Right lobe of liver (tissue), 6 donors: ENCODE measurements at regions not wholly inside any gene's neighbourhood (a gene's known extent, or its start where the extent isn't known, plus 50 kb on each side); places are given as distances from the start of the nearest gene placed in this dataset.

ENCODE experiments used
- ATAC-seq, 4 donors: fragments of 200-7000 bp; cut with Tn5 transposase; one replicate each; pipeline ENCODE4 v1.9.1; 2020; ENCODE audit warnings: mild to moderate bottlenecking in 4 of 4, moderate library complexity in 4 of 4
- DNase-seq, 3 donors: peaks; one replicate each; pipeline ENCODE4 v3.0.0-alpha.2; 2020
- H3K27ac ChIP-seq, 3 donors: fragments of 200-600 bp; one replicate each; pipeline ENCODE4 v1.8.0; 2022
- H3K27me3 ChIP-seq, 2 donors: fragments of 200-600 bp; one replicate each; pipeline ENCODE4 v1.8.0; 2022
- H3K36me3 ChIP-seq, 4 donors: fragments of 200-600 bp; sonication (generic) in 1 of 4; one replicate each; pipeline versions ENCODE4 v1.5.1 to v1.8.0; 2017 to 2022; ENCODE audit warnings: control low read depth in 1 of 4
- H3K4me1 ChIP-seq, 4 donors: fragments of 200-600 bp; sonication (generic) in 1 of 4; one replicate each; pipeline versions ENCODE4 v1.5.1 to v1.8.0; 2017 to 2022; ENCODE audit warnings: control low read depth in 1 of 4
- H3K4me3 ChIP-seq, 3 donors: fragments of 200-600 bp; one replicate each; pipeline ENCODE4 v1.8.0; 2022
- H3K9me3 ChIP-seq, 4 donors: fragments of 200-600 bp; sonication (generic) in 1 of 4; one replicate each; pipeline versions ENCODE4 v1.5.1 to v1.8.0; 2017 to 2022; ENCODE audit warnings: control low read depth in 1 of 4
- CTCF ChIP-seq, 4 donors: fragments of 200-600 bp in 3 of 4; fragments of 450-650 bp in 1 of 4; IDR thresholded peaks; one replicate each; pipeline versions ENCODE4 v1.5.1 to v1.8.0; 2016 to 2022; ENCODE audit warnings: antibody characterized with exemption in 4 of 4, mild to moderate bottlenecking in 2 of 4
- POLR2A ChIP-seq: fragments of 450-650 bp; IDR thresholded peaks from one replicate; pipeline ENCODE4 v1.6.1; 2017; ENCODE audit warnings: antibody characterized with exemption, mild to moderate bottlenecking
- WGBS: methylation state at CpG from one replicate; pipeline ENCODE4 v1.1.6; 2018; ENCODE audit warnings: low coverage, low lambda C conversion rate; ENCODE audit not compliant: insufficient coverage; ENCODE audit errors: missing lambda C conversion rate; 5-methylcytosine and 5-hydroxymethylcytosine counted together
- intact Hi-C, 2 donors: fragments of 100-400 bp; cut with DNase I; formaldehyde crosslinking; loops; one replicate each; pipeline versions ENCODE4 v1.11.2 to v1.14.1; 2022
- donor health status: DM: no; HTN: yes; CAD: no.
- donor health status: DM: no; HTN: no; CAD: no.
- donor health status: DM: no; HTN: no; CAD: no.
- donor health status: DM: no; HTN: yes; CAD: no.
- donor health status: DM: no; HTN: yes; CAD: no.

GRCh38 chr3:144142151-144142840 lies 170.7 kb downstream of the DIPK2A start:
- Histone ChIP-seq H3K9me3 (no peaks in the 10 kb centered on the region), H3K36me3 (no peaks in the 10 kb centered on the region), H3K27me3 (no peaks in the 10 kb centered on the region), H3K4me1 (no peaks in the 10 kb centered on the region), H3K4me3 (no peak overlapping the region), H3K27ac (no peak overlapping the region)
- 67% methylated on average over 5 of the region's 5 CpGs for WGBS
- intact Hi-C loops: no loop called here
- TF ChIP-seq CTCF (IDR thresholded peaks at IDR 0.05) (no peak), POLR2A (no peak)
- ATAC-seq: no peak
- no peak for DNase-seq

- Histone ChIP-seq H3K36me3 (no peaks in the 10 kb centered on the region), H3K4me3 (no peak overlapping the region), H3K9me3 (no peaks in the 10 kb centered on the region), H3K27ac (no peak overlapping the region), H3K27me3 (no peaks in the 10 kb centered on the region), H3K4me1 (no peaks in the 10 kb centered on the region)
- WGBS: 91% methylated on average over 1 of the region's 2 CpGs
- intact Hi-C loops: no loop called here
- no peak for DNase-seq
- ATAC-seq: no peak
- TF ChIP-seq CTCF (IDR thresholded peaks at IDR 0.05): no peak
- TF ChIP-seq POLR2A: no peak
Measured at GRCh38 chr3:144148356-144148755, 176.7 kb downstream of the DIPK2A start.

- TF ChIP-seq CTCF (IDR thresholded peaks at IDR 0.05): no peak
- TF ChIP-seq POLR2A: no peak
- no peaks in the 10 kb centered on the region for H3K27me3 ChIP-seq
- DNase-seq: no peak
- no peak overlapping the region for H3K4me3 ChIP-seq
- no peak for ATAC-seq
- no peaks in the 10 kb centered on the region for H3K9me3 ChIP-seq
- H3K4me1 ChIP-seq: no peaks in the 10 kb centered on the region
- intact Hi-C loops: no loop called here
- no peaks in the 10 kb centered on the region for H3K36me3 ChIP-seq
- 87% methylated on average over 3 of the region's 3 CpGs for WGBS
- H3K27ac ChIP-seq: no peak overlapping the region
Measured at GRCh38 chr3:144151983-144152382, 180.4 kb downstream of the DIPK2A start.

GRCh38 chr3:144160627-144161026 lies 189.0 kb downstream of the DIPK2A start:
- no peak for DNase-seq
- intact Hi-C loops: no loop called here
- peaks cover 0 to 26% (median 3%) of the 10 kb centered on the region in 4 donors for H3K4me1 ChIP-seq
- H3K27ac ChIP-seq: peak overlapping the region in 2 of 3 donors; percentile 3 to 88
- peak; percentile 57 to 70 (median 58) for ATAC-seq
- H3K27me3 ChIP-seq: no peaks in the 10 kb centered on the region
- no peak overlapping the region for H3K4me3 ChIP-seq
- no peaks in the 10 kb centered on the region for H3K9me3 ChIP-seq
- no peak for TF ChIP-seq POLR2A
- no peak for TF ChIP-seq CTCF (IDR thresholded peaks at IDR 0.05)
- H3K36me3 ChIP-seq: no peaks in the 10 kb centered on the region
